HEK293 (cell line): ENCODE measurements at regions not wholly inside any gene's neighbourhood (a gene's known extent, or its start where the extent isn't known, plus 50 kb on each side); places are given as distances from the start of the nearest gene placed in this dataset.

Source experiments
- CTCF ChIA-PET: fragments of 350-600 bp; formaldehyde crosslinking; extraction: SDS; loops from one replicate; lab custom pipeline; 2021; ENCODE audit warnings: antibody characterized with exemption; lab: Yijun Ruan, JAX
- POLR2A ChIA-PET: fragments of 300-600 bp; formaldehyde crosslinking; extraction: SDS; loops from one replicate; lab custom pipeline; 2020; ENCODE audit warnings: antibody characterized with exemption, inconsistent platforms; lab: Yijun Ruan, JAX
- H3K27ac ChIP-seq: fragments of 200-500 bp; sonication (Bioruptor generic); 2 replicates; pipeline ENCODE4 v1.5.1; 2014; ENCODE audit warnings: low read depth, low read length, control low read depth, inconsistent platforms; ENCODE audit errors: extremely low read depth
- H3K36me3 ChIP-seq, 2 experiments: fragments of 200-500 bp in 1 of 2; sonication (Bioruptor generic) in 1 of 2; 1 replicate in 1 of 2; 2 replicates in 1 of 2; pipeline ENCODE4 v1.5.1; 2014 to 2017; ENCODE audit warnings: inconsistent platforms in 2 of 2, low read length in 2 of 2; ENCODE audit not compliant: control insufficient read depth in 2 of 2, insufficient read depth in 1 of 2
- H3K4me1 ChIP-seq: fragments of 200-500 bp; sonication (Bioruptor generic); 2 replicates; pipeline ENCODE4 v1.5.1; 2014; ENCODE audit warnings: mild to moderate bottlenecking, low read length, inconsistent platforms; ENCODE audit not compliant: control insufficient read depth, insufficient read depth
- H3K4me3 ChIP-seq: 2 replicates; pipeline ENCODE4 v1.5.1; 2011; ENCODE audit warnings: low read depth, mild to moderate bottlenecking, control low read depth, low read length, moderate library complexity
- H3K9me3 ChIP-seq: fragments of 200-500 bp; sonication (Bioruptor generic); 2 replicates; pipeline ENCODE4 v1.5.1; 2014; ENCODE audit warnings: low read depth, low read length, inconsistent platforms; ENCODE audit not compliant: control insufficient read depth, insufficient read depth
- HOXA7 ChIP-seq: sonication (generic); formaldehyde crosslinking; IDR thresholded peaks from 2 replicates; pipeline ENCODE4 v1.8.1; 2022; ENCODE audit warnings: missing genetic modification reagents, borderline replicate concordance
- HOXD13 ChIP-seq: sonication (generic); formaldehyde crosslinking; IDR thresholded peaks from 2 replicates; pipeline ENCODE4 v1.8.0; 2022; ENCODE audit warnings: missing genetic modification reagents, borderline replicate concordance
- IKZF3 ChIP-seq: fragments of 450-650 bp; IDR thresholded peaks from 2 replicates; pipeline ENCODE4 v1.5.0; 2018; ENCODE audit warnings: missing biosample characterization, mild to moderate bottlenecking, missing genetic modification characterization, moderate library complexity
- KLF1 ChIP-seq: fragments of 450-650 bp; formaldehyde crosslinking; IDR thresholded peaks from 2 replicates; pipeline ENCODE4 v1.5.1; 2016; ENCODE audit warnings: missing biosample characterization, missing genetic modification characterization
- KLF10 ChIP-seq: fragments of 450-650 bp; IDR thresholded peaks from 2 replicates; pipeline ENCODE4 v1.5.1; 2018; ENCODE audit warnings: missing biosample characterization, mild to moderate bottlenecking, missing genetic modification characterization
- RBAK ChIP-seq: fragments of 450-650 bp; formaldehyde crosslinking; IDR thresholded peaks from 2 replicates; pipeline ENCODE4 v1.5.1; 2016; ENCODE audit warnings: missing biosample characterization, missing genetic modification characterization
- SP2 ChIP-seq: fragments of 450-650 bp; formaldehyde crosslinking; IDR thresholded peaks from 2 replicates; pipeline ENCODE4 v1.5.1; 2016; ENCODE audit warnings: missing biosample characterization, missing genetic modification characterization
- ZBTB17 ChIP-seq: fragments of 450-650 bp; formaldehyde crosslinking; IDR thresholded peaks from 2 replicates; pipeline ENCODE4 v1.5.1; 2016; ENCODE audit warnings: missing biosample characterization, missing genetic modification characterization
- ZNF157 ChIP-seq: fragments of 450-650 bp; formaldehyde crosslinking; IDR thresholded peaks from 2 replicates; pipeline ENCODE4 v1.5.1; 2016; ENCODE audit warnings: missing biosample characterization, missing genetic modification characterization
- ZNF184 ChIP-seq: fragments of 450-650 bp; IDR thresholded peaks from 2 replicates; pipeline ENCODE4 v1.5.1; 2018; ENCODE audit warnings: missing biosample characterization, mild to moderate bottlenecking, missing genetic modification characterization
- ZNF2 ChIP-seq: fragments of 450-650 bp; formaldehyde crosslinking; IDR thresholded peaks from 2 replicates; pipeline ENCODE4 v1.5.1; 2016; ENCODE audit warnings: missing biosample characterization, missing genetic modification characterization
- ZNF211 ChIP-seq: fragments of 450-650 bp; formaldehyde crosslinking; IDR thresholded peaks from 2 replicates; pipeline ENCODE4 v1.5.1; 2016; ENCODE audit warnings: low read depth, missing biosample characterization, missing genetic modification characterization
- ZNF274 ChIP-seq, 2 experiments: fragments of 200-500 bp in 1 of 2; fragments of 450-650 bp in 1 of 2; sonication (Bioruptor generic) in 1 of 2; formaldehyde crosslinking in 1 of 2; IDR thresholded peaks; 2 replicates each; pipeline versions ENCODE4 v1.5.1 to v1.6.1; 2014 to 2016; ENCODE audit warnings: borderline replicate concordance in 1 of 2, inconsistent platforms in 1 of 2, low read length in 1 of 2, missing biosample characterization in 1 of 2, missing genetic modification characterization in 1 of 2
- ZNF37A ChIP-seq: fragments of 450-650 bp; IDR thresholded peaks from 2 replicates; pipeline ENCODE4 v1.5.1; 2018; ENCODE audit warnings: missing biosample characterization, missing genetic modification characterization
- ZNF423 ChIP-seq: fragments of 450-650 bp; formaldehyde crosslinking; IDR thresholded peaks from 2 replicates; pipeline ENCODE4 v1.5.1; 2016; ENCODE audit warnings: missing biosample characterization, missing genetic modification characterization
- ZNF473 ChIP-seq: fragments of 450-650 bp; formaldehyde crosslinking; IDR thresholded peaks from 2 replicates; pipeline ENCODE4 v1.5.1; 2017; ENCODE audit warnings: missing biosample characterization, missing genetic modification characterization
- ZNF624 ChIP-seq: fragments of 450-650 bp; formaldehyde crosslinking; IDR thresholded peaks from 2 replicates; pipeline ENCODE4 v1.5.1; 2017; ENCODE audit warnings: missing biosample characterization, missing genetic modification characterization
- ZNF629 ChIP-seq: fragments of 450-650 bp; formaldehyde crosslinking; IDR thresholded peaks from 2 replicates; pipeline ENCODE4 v1.5.1; 2017; ENCODE audit warnings: missing biosample characterization, missing genetic modification characterization
- ZNF677 ChIP-seq: fragments of 450-650 bp; IDR thresholded peaks from 2 replicates; pipeline ENCODE4 v1.5.0; 2018; ENCODE audit warnings: missing biosample characterization, mild to moderate bottlenecking, missing genetic modification characterization, moderate library complexity
- ZNF777 ChIP-seq: fragments of 450-650 bp; formaldehyde crosslinking; IDR thresholded peaks from 2 replicates; pipeline ENCODE4 v1.5.1; 2017; ENCODE audit warnings: missing biosample characterization, missing genetic modification characterization, borderline replicate concordance
- TF ChIP-seq, protein P1 (sequence below): fragments of 450-650 bp; formaldehyde crosslinking; IDR thresholded peaks from 2 replicates; pipeline ENCODE4 v1.5.1; 2016; ENCODE audit warnings: missing biosample characterization, missing genetic modification characterization, borderline replicate concordance
- TF ChIP-seq, protein P2 (sequence below): fragments of 450-650 bp; formaldehyde crosslinking; IDR thresholded peaks from 2 replicates; pipeline ENCODE4 v1.5.1; 2017; ENCODE audit warnings: missing biosample characterization, missing genetic modification characterization
- TF ChIP-seq, protein P3 (sequence below): fragments of 450-650 bp; formaldehyde crosslinking; IDR thresholded peaks from 2 replicates; pipeline ENCODE4 v1.5.1; 2017; ENCODE audit warnings: missing biosample characterization, missing genetic modification characterization

DNA sequence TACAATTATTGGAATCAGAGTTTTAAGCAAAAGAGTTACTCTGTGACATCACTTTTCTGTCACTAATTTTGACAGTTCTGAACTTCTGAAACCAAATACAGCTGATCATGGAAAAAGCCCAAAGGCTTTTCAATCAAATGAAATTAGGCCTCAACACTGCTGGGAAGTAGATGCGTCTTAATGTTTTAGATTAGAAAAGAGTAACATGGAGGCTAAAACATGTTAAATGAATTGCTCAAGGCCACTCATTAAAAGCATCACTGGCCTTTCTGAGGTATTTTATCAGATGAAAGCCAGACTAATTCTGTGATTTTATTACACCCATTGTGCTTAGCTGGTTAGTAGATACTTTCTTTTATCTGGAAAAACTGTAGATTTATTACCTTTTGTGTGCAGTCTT, 672.6 kb downstream of the CENPC start:
- POLR2A ChIA-PET = no interaction called here

DNA sequence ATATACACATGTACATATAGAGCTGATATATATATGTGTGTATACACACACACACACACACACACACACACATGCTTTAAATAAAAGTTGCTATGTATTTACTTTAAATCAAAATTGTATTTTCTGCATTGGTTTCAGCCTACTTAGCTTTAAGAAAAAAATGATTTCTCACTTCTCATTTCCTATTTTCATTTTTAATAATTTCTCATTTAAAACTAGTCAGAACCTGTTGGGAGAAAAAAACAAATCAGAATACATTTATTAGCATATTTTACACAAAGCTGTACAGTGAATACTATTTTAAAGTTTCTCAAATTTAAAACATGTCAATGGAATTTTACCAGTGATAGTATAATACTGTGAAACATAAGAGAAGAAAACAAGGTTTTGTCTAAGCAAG, 681.8 kb downstream of the CENPC start:
- H3K36me3 ChIP-seq = no peaks in the 10 kb centered on the region
- ChIA-PET POLR2A (no interaction called here), CTCF (no interaction called here)
- H3K27ac ChIP-seq = no peak overlapping the region
- TF ChIP-seq ZNF677 (tag by site-specific recombination) (no peak), ZNF423 (tag by site-specific recombination) (no peak)
- no peak overlapping the region for H3K4me3 ChIP-seq
- no peaks in the 10 kb centered on the region for H3K4me1 ChIP-seq
- H3K9me3 ChIP-seq = no peaks in the 10 kb centered on the region

More for the DNA sequence above, 672.6 kb downstream of the CENPC start:
- Histone ChIP-seq H3K4me1 (no peaks in the 10 kb centered on the region), H3K36me3 (no peaks in the 10 kb centered on the region), H3K4me3 (no peak overlapping the region), H3K9me3 (no peaks in the 10 kb centered on the region), H3K27ac (no peak overlapping the region)
- CTCF ChIA-PET = no interaction called here
- TF ChIP-seq, protein P1, sequence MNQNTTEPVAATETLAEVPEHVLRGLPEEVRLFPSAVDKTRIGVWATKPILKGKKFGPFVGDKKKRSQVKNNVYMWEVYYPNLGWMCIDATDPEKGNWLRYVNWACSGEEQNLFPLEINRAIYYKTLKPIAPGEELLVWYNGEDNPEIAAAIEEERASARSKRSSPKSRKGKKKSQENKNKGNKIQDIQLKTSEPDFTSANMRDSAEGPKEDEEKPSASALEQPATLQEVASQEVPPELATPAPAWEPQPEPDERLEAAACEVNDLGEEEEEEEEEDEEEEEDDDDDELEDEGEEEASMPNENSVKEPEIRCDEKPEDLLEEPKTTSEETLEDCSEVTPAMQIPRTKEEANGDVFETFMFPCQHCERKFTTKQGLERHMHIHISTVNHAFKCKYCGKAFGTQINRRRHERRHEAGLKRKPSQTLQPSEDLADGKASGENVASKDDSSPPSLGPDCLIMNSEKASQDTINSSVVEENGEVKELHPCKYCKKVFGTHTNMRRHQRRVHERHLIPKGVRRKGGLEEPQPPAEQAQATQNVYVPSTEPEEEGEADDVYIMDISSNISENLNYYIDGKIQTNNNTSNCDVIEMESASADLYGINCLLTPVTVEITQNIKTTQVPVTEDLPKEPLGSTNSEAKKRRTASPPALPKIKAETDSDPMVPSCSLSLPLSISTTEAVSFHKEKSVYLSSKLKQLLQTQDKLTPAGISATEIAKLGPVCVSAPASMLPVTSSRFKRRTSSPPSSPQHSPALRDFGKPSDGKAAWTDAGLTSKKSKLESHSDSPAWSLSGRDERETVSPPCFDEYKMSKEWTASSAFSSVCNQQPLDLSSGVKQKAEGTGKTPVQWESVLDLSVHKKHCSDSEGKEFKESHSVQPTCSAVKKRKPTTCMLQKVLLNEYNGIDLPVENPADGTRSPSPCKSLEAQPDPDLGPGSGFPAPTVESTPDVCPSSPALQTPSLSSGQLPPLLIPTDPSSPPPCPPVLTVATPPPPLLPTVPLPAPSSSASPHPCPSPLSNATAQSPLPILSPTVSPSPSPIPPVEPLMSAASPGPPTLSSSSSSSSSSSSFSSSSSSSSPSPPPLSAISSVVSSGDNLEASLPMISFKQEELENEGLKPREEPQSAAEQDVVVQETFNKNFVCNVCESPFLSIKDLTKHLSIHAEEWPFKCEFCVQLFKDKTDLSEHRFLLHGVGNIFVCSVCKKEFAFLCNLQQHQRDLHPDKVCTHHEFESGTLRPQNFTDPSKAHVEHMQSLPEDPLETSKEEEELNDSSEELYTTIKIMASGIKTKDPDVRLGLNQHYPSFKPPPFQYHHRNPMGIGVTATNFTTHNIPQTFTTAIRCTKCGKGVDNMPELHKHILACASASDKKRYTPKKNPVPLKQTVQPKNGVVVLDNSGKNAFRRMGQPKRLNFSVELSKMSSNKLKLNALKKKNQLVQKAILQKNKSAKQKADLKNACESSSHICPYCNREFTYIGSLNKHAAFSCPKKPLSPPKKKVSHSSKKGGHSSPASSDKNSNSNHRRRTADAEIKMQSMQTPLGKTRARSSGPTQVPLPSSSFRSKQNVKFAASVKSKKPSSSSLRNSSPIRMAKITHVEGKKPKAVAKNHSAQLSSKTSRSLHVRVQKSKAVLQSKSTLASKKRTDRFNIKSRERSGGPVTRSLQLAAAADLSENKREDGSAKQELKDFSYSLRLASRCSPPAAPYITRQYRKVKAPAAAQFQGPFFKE (tag by site-specific recombination) = no peak
- TF ChIP-seq HOXD13 (CRISPR knock-in tag) (no peak), ZBTB17 (tag by site-specific recombination) (no peak), ZNF274 (IDR thresholded peaks at IDR 0.05; ENCODE audit: low read length) (no peak), ZNF274 (tag by site-specific recombination; IDR thresholded peaks at IDR 0.05; ENCODE audit: borderline replicate concordance) (no peak), ZNF157 (tag by site-specific recombination) (no peak), ZNF2 (tag by site-specific recombination) (no peak), ZNF37A (no peak), ZNF473 (tag by site-specific recombination) (no peak), HOXA7 (CRISPR knock-in tag) (no peak), ZNF624 (tag by site-specific recombination) (no peak), ZNF777 (tag by site-specific recombination) (no peak), KLF1 (tag by site-specific recombination) (no peak)
- TF ChIP-seq, protein P2, sequence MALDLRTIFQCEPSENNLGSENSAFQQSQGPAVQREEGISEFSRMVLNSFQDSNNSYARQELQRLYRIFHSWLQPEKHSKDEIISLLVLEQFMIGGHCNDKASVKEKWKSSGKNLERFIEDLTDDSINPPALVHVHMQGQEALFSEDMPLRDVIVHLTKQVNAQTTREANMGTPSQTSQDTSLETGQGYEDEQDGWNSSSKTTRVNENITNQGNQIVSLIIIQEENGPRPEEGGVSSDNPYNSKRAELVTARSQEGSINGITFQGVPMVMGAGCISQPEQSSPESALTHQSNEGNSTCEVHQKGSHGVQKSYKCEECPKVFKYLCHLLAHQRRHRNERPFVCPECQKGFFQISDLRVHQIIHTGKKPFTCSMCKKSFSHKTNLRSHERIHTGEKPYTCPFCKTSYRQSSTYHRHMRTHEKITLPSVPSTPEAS (tag by site-specific recombination) = no peak

DNA sequence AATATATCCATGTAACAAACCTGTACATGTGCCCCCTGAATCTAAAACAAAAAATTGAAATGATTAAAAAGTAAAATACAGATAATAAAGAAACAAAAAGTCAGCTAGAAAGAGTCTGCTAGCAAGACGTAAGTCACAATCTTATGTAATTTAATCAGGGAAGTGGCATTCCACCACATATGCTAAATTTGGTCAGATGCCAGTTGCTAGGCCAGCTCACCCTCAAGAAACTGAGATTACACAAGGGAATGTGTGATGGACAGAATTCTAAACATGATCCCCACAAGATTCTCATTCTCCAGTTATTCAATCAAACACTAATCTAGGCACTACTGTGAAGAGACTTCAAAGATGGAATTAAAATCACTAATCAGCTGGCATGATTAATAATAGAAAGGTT, 689.3 kb downstream of the CENPC start:
- no peaks in the 10 kb centered on the region for H3K36me3 ChIP-seq
- POLR2A ChIA-PET = no interaction called here
- TF ChIP-seq ZNF211 (no peak), IKZF3 (tag by site-specific recombination) (no peak), SP2 (no peak), ZNF184 (tag by site-specific recombination) (no peak), ZNF629 (tag by site-specific recombination) (no peak), KLF10 (tag by site-specific recombination) (no peak), ZNF2 (tag by site-specific recombination) (no peak), RBAK (no peak)
- TF ChIP-seq, protein P2 (tag by site-specific recombination) = no peak
- TF ChIP-seq, protein P3, sequence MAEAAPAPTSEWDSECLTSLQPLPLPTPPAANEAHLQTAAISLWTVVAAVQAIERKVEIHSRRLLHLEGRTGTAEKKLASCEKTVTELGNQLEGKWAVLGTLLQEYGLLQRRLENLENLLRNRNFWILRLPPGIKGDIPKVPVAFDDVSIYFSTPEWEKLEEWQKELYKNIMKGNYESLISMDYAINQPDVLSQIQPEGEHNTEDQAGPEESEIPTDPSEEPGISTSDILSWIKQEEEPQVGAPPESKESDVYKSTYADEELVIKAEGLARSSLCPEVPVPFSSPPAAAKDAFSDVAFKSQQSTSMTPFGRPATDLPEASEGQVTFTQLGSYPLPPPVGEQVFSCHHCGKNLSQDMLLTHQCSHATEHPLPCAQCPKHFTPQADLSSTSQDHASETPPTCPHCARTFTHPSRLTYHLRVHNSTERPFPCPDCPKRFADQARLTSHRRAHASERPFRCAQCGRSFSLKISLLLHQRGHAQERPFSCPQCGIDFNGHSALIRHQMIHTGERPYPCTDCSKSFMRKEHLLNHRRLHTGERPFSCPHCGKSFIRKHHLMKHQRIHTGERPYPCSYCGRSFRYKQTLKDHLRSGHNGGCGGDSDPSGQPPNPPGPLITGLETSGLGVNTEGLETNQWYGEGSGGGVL = no peak

More for the DNA sequence above, 689.3 kb downstream of the CENPC start:
- Histone ChIP-seq H3K9me3 (no peaks in the 10 kb centered on the region), H3K27ac (no peak overlapping the region), H3K4me1 (no peaks in the 10 kb centered on the region), H3K4me3 (no peak overlapping the region)
- CTCF ChIA-PET = no interaction called here
